Bronchial epithelial cell (primary cell): ENCODE measurements at regions not wholly inside any gene's neighbourhood (a gene's known extent, or its start where the extent isn't known, plus 50 kb on each side); places are given as distances from the start of the nearest gene placed in this dataset.

ENCODE experiments used
- DNase-seq: peaks from one replicate; pipeline ENCODE4 v3.0.0-alpha.2; 2010; ENCODE audit warnings: low read depth
- FAIRE-seq: peaks from 2 replicates; lab custom pipeline; 2011; peaks lifted over from hg19 to GRCh38; lab: Jason Lieb, UNC
- H3K27me3 ChIP-seq: 2 replicates; pipeline ENCODE4 v1.5.1; 2011; ENCODE audit warnings: low read length; ENCODE audit not compliant: control insufficient read depth, insufficient read depth
- H3K36me3 ChIP-seq: 2 replicates; pipeline ENCODE4 v1.5.1; 2011; ENCODE audit warnings: low read length; ENCODE audit not compliant: control insufficient read depth, insufficient read depth
- H3K4me3 ChIP-seq: 2 replicates; pipeline ENCODE4 v1.5.1; 2011; ENCODE audit warnings: mild to moderate bottlenecking, low read depth, low read length, control low read depth
- TF ChIP-seq, protein P1 (sequence below): IDR thresholded peaks from 2 replicates; pipeline ENCODE4 v1.5.1; 2011; ENCODE audit warnings: mild to moderate bottlenecking, moderate library complexity, low read length, control low read depth, inconsistent platforms; ENCODE audit not compliant: insufficient read depth, severe bottlenecking

DNA sequence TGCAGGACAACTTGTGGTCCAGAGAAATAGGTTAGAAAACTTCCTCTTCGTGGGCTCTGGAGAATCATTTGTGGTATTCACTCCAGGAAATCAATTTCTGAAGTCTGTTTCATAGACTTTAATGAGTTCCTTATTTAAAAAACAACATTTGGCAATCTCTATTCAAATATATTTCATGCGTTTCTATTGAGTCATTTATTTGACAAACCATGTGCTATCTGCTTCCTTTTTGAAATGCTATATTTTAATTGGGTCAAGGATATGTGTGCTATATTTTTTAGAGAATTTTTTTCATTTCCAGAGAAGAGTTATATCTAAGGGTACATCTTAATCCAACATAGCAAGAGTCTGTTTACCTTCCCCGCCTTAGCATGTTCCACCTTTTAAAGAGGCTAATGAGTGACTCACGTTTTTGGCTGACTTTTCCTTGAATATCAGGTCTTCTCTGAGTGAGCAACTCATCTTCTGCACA lies 252.4 kb upstream of the EGLN3 start:
- DNase-seq (peak; percentile 84), FAIRE-seq (no peak)
- Histone ChIP-seq H3K4me3 (no peak overlapping the region), H3K27me3 (no peaks in the 10 kb centered on the region), H3K36me3 (no peaks in the 10 kb centered on the region)
- TF ChIP-seq, protein P1, sequence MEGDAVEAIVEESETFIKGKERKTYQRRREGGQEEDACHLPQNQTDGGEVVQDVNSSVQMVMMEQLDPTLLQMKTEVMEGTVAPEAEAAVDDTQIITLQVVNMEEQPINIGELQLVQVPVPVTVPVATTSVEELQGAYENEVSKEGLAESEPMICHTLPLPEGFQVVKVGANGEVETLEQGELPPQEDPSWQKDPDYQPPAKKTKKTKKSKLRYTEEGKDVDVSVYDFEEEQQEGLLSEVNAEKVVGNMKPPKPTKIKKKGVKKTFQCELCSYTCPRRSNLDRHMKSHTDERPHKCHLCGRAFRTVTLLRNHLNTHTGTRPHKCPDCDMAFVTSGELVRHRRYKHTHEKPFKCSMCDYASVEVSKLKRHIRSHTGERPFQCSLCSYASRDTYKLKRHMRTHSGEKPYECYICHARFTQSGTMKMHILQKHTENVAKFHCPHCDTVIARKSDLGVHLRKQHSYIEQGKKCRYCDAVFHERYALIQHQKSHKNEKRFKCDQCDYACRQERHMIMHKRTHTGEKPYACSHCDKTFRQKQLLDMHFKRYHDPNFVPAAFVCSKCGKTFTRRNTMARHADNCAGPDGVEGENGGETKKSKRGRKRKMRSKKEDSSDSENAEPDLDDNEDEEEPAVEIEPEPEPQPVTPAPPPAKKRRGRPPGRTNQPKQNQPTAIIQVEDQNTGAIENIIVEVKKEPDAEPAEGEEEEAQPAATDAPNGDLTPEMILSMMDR, result no peak

DNA sequence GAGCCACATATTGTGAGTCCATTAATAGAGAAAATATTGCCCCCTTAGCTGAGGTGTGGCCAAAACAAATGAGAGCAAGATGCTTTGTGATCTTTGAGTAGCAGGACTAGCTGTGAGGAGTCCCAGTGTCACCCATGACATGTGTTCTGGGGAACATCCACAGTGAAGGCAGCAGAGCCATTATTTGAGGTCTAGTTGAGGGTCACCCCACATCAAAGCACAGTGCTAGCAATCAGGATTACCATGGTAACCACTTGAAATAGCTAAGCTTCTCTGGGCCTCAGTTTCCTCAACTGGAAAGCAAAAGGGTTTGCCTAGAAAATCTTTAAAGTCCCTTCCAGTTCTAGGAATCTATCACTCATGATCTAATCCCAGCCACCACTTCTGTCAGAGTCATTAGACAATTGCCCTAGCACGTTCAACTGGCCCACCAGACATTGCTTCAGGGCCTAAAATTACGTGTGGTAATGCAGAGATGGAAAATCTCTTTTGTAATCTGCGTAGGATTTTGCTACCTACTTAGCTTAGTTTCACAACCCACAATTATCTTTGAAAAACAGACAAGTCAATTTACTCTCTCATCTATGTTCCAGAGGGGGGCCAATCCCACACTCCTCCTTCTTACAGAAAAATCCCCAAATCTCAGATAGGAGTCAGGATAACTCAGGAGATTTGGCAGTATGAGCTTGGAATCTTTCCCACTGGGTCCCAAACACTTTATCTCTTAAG lies 251.2 kb upstream of the EGLN3 start:
- Histone ChIP-seq H3K36me3 (no peaks in the 10 kb centered on the region), H3K27me3 (no peaks in the 10 kb centered on the region), H3K4me3 (no peak overlapping the region)
- TF ChIP-seq, protein P1, result no peak
- peak; percentile 34 for DNase-seq
- peak; percentile 47 for FAIRE-seq

DNA sequence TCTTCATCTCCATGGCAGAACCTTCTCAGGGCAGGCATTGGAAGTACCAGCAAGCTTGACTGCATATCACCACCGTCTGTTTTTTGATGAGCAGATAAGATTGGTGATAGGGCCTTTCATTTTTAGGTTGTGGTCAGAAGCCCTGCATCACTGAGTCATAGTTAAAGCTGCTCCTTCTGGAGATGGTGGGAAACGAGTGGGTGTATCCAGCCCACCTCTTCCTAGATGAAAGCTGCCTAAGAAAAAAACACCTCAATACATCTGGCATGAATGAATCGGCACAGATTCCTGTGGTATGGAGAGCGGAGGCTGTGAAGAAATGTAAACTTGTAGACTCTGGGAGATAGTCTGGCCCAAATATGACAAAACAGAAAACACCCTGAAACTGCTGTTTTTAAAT lies 248.7 kb upstream of the EGLN3 start:
- peak; percentile 67 for DNase-seq
- TF ChIP-seq, protein P1, result no peak
- no peak for FAIRE-seq
- H3K36me3 ChIP-seq, result no peaks in the 10 kb centered on the region
- H3K27me3 ChIP-seq, result no peaks in the 10 kb centered on the region
- H3K4me3 ChIP-seq, result no peak overlapping the region

DNA sequence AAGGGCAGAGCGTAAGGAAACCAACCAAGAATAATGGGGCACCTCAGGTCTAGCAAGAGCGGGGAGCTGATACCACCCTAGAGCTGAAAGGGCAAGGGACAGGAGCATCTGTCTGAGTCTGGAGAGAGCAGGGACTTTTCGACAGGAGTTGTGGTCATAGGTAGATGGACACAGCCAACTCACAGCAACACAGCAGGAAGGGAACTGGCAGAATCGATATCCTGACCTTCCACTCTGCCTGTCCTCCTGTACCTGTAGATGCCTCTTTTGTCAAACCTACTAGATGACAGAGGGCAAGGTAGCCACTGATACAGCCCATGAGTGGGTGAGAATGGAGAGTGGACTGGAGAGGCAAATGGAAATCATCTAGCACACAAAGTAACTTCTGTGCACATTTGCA lies 247.2 kb upstream of the EGLN3 start:
- TF ChIP-seq, protein P1, result no peak
- H3K4me3 ChIP-seq, result no peak overlapping the region
- no peaks in the 10 kb centered on the region for H3K36me3 ChIP-seq
- FAIRE-seq (no peak), DNase-seq (no peak)
- no peaks in the 10 kb centered on the region for H3K27me3 ChIP-seq

DNA sequence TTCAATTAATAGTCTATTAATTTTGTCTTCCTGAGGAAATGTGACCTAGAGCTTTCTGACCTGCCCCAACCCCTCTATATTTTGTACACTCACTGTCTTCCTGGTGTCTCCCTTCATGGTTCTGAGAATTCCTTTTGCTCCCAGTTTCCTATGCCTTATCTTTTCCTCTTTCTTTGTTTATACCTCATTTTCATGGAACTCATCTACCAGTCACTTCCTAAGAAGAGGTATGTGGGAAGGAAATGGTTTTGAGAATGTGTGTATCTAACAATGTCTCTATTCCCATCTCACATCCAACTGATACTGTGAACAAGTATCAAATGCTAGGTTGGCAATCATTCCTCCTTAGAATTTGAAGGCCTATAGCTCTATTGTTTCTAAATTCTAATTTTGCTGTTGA lies 245.1 kb upstream of the EGLN3 start:
- DNase-seq (no peak), FAIRE-seq (no peak)

More for the DNA sequence above, 245.1 kb upstream of the EGLN3 start:
- Histone ChIP-seq H3K36me3 (no peaks in the 10 kb centered on the region), H3K27me3 (no peaks in the 10 kb centered on the region), H3K4me3 (no peak overlapping the region)
- TF ChIP-seq, protein P1, result no peak
